Neuronal stem cell (in vitro differentiated cells): ENCODE measurements at regions not wholly inside any gene's neighbourhood (a gene's known extent, or its start where the extent isn't known, plus 50 kb on each side); places are given as distances from the start of the nearest gene placed in this dataset.

Experiments
- DNase-seq: peaks from one replicate; pipeline ENCODE4 v3.0.0-alpha.2; 2013; ENCODE audit warnings: low spot score
- H2AFZ ChIP-seq: one replicate; pipeline ENCODE4 v1.6.1; 2013; ENCODE audit warnings: mild to moderate bottlenecking, low read length, inconsistent platforms
- H2AK5ac ChIP-seq: 2 replicates; pipeline ENCODE4 v1.6.1; 2013; ENCODE audit warnings: low read depth, mild to moderate bottlenecking, inconsistent platforms, low read length, moderate library complexity, mixed read lengths
- H2BK120ac ChIP-seq: 2 replicates; pipeline ENCODE4 v1.6.1; 2013; ENCODE audit warnings: low read depth, mild to moderate bottlenecking, inconsistent platforms, low read length, moderate library complexity, mixed read lengths
- H2BK12ac ChIP-seq: one replicate; pipeline ENCODE4 v1.6.1; 2013; ENCODE audit warnings: low read length, inconsistent platforms
- H2BK15ac ChIP-seq: 2 replicates; pipeline ENCODE4 v1.6.1; 2013; ENCODE audit warnings: mild to moderate bottlenecking, low read length, inconsistent platforms, mixed read lengths
- H2BK5ac ChIP-seq: one replicate; pipeline ENCODE4 v1.6.1; 2013; ENCODE audit warnings: inconsistent platforms, mild to moderate bottlenecking, low read length, moderate library complexity
- H3K14ac ChIP-seq: one replicate; pipeline ENCODE4 v1.6.1; 2013; ENCODE audit warnings: low read length, inconsistent platforms
- H3K18ac ChIP-seq: 2 replicates; pipeline ENCODE4 v1.6.1; 2013; ENCODE audit warnings: low read length, inconsistent platforms
- H3K23ac ChIP-seq: 2 replicates; pipeline ENCODE4 v1.6.1; 2013; ENCODE audit warnings: low read depth, mild to moderate bottlenecking, mixed read lengths, low read length, inconsistent platforms; ENCODE audit not compliant: poor library complexity
- H3K27ac ChIP-seq: replicated peaks from 3 replicates; pipeline ENCODE4 v1.5.1; 2013; ENCODE audit warnings: low read length, inconsistent platforms
- H3K27me3 ChIP-seq, 3 experiments: 2 replicates each; pipeline ENCODE4 v1.6.1; 2013; ENCODE audit warnings: low read length in 3 of 3, mild to moderate bottlenecking in 2 of 3, inconsistent platforms in 1 of 3, low read depth in 1 of 3, mixed read lengths in 1 of 3, moderate library complexity in 1 of 3; ENCODE audit not compliant: control insufficient read depth in 3 of 3, insufficient read depth in 3 of 3
- H3K36me3 ChIP-seq, 2 donors: replicated peaks in 1 of 2; 2 replicates each; pipeline ENCODE4 v1.6.1; 2013; ENCODE audit warnings: low read length in 2 of 2; ENCODE audit not compliant: control insufficient read depth in 2 of 2, insufficient read depth in 2 of 2
- H3K4ac ChIP-seq: 2 replicates; pipeline ENCODE4 v1.6.1; 2013; ENCODE audit warnings: inconsistent platforms, mild to moderate bottlenecking, low read length, moderate library complexity
- H3K4me1 ChIP-seq, 2 donors: 1 replicate in 1 of 2; 2 replicates in 1 of 2; pipeline ENCODE4 v1.6.1; 2013; ENCODE audit warnings: low read length in 2 of 2, low read depth in 1 of 2; ENCODE audit not compliant: control insufficient read depth in 2 of 2, insufficient read depth in 1 of 2
- H3K4me2 ChIP-seq: one replicate; pipeline ENCODE4 v1.6.1; 2013; ENCODE audit warnings: mild to moderate bottlenecking, low read length, inconsistent platforms; ENCODE audit not compliant: insufficient read depth, poor library complexity, severe bottlenecking
- H3K4me3 ChIP-seq, 2 donors: 2 replicates each; pipeline ENCODE4 v1.5.1; 2013; ENCODE audit warnings: low read length in 2 of 2, mild to moderate bottlenecking in 2 of 2, inconsistent platforms in 1 of 2, moderate library complexity in 1 of 2
- H3K79me1 ChIP-seq: one replicate; pipeline ENCODE4 v1.6.1; 2013; ENCODE audit warnings: low read depth, mild to moderate bottlenecking, inconsistent platforms, low read length, moderate library complexity
- H3K9ac ChIP-seq: one replicate; pipeline ENCODE4 v1.6.1; 2013; ENCODE audit warnings: mild to moderate bottlenecking, low read depth, low read length, inconsistent platforms; ENCODE audit not compliant: poor library complexity
- H3K9me3 ChIP-seq, 2 donors: replicated peaks in 1 of 2; 2 replicates each; pipeline versions ENCODE3 to v1.6.1; 2013; ENCODE audit warnings: low read length in 2 of 2, mild to moderate bottlenecking in 2 of 2, inconsistent platforms in 1 of 2, low read depth in 1 of 2, mixed read lengths in 1 of 2, moderate library complexity in 1 of 2; ENCODE audit not compliant: control insufficient read depth in 2 of 2, insufficient read depth in 1 of 2
- H4K8ac ChIP-seq: one replicate; pipeline ENCODE4 v1.6.1; 2013; ENCODE audit warnings: low read depth, mild to moderate bottlenecking, inconsistent platforms, low read length, moderate library complexity
- H4K91ac ChIP-seq: one replicate; pipeline ENCODE4 v1.6.1; 2013; ENCODE audit warnings: low read length, low read depth, mild to moderate bottlenecking, inconsistent platforms; ENCODE audit not compliant: poor library complexity
- WGBS, 2 donors: extraction: QIAGEN DNeasy Blood & Tissue Kit; methylation state at CpG; one replicate each; pipeline ENCODE4 v1.1.7; 2013; ENCODE audit warnings: missing lambda C conversion rate in 2 of 2, mixed read lengths in 1 of 2; ENCODE audit not compliant: insufficient read length in 2 of 2, insufficient replicate concordance in 1 of 2; ENCODE audit errors: extremely low coverage in 2 of 2; 5-methylcytosine and 5-hydroxymethylcytosine counted together

GRCh38 chr9:105116052-105116868 is 128.2 kb upstream of the SLC44A1 start:
- Histone ChIP-seq H3K27ac (no peak overlapping the region), H3K4me2 (no peak overlapping the region), H3K9me3 (no peaks in the 10 kb centered on the region), H3K23ac (no peak overlapping the region), H3K4me3 (no peak overlapping the region), H3K79me1 (no peaks in the 10 kb centered on the region), H3K14ac (no peak overlapping the region), H3K9ac (no peak overlapping the region), H3K27me3 (no peaks in the 10 kb centered on the region), H4K8ac (no peak overlapping the region), H4K91ac (no peak overlapping the region), H3K18ac (no peak overlapping the region), H2AFZ (peak overlapping the region; percentile 9), H3K36me3 (no peaks in the 10 kb centered on the region), H3K4me1 (peaks cover 10 to 16% of the 10 kb centered on the region in 2 donors), H2AK5ac (no peak overlapping the region), H2BK15ac (no peak overlapping the region), H2BK120ac (no peak overlapping the region), H3K4ac (no peak overlapping the region), H2BK5ac (no peak overlapping the region), H2BK12ac (no peak overlapping the region)
- DNase-seq: peak; percentile 18
- no CpG with 5 or more reads among the region's 9 CpGs for WGBS, 2 donors

DNA sequence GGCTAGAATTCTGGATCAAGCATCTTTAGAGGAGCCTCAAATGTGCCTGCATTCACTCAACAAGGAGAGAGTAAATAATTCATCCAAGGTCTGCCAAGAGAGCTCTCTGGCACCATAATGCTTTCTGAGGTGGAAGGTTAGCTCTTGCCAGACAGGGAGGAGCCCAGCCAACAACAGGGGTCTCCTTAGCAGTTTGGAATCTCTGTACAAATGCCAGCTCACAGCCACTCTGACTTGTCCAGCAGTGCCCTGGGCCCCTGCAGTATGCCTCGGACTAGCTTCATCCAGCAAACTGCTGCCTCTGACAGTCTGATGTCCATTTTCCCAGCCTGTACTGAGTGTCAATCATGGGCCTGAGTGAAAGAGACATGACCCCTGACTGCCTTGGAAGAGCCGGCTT is 127.2 kb upstream of the SLC44A1 start:
- H3K4me2 ChIP-seq: no peak overlapping the region
- H3K4me3 ChIP-seq: no peak overlapping the region
- no peak overlapping the region for H3K14ac ChIP-seq
- no peak overlapping the region for H3K4ac ChIP-seq
- no peak overlapping the region for H3K27ac ChIP-seq
- no peaks in the 10 kb centered on the region for H3K79me1 ChIP-seq
- H2BK12ac ChIP-seq: no peak overlapping the region
- no peak overlapping the region for H4K91ac ChIP-seq
- H3K18ac ChIP-seq: no peak overlapping the region
- no peak overlapping the region for H3K9ac ChIP-seq
- no peak overlapping the region for H2BK120ac ChIP-seq
- no peak overlapping the region for H4K8ac ChIP-seq
- no peaks in the 10 kb centered on the region for H3K36me3 ChIP-seq
- no peak overlapping the region for H2BK5ac ChIP-seq
- WGBS, 2 donors: no CpG with 5 or more reads among the region's 2 CpGs
- no peak overlapping the region for H2AK5ac ChIP-seq
- H2BK15ac ChIP-seq: no peak overlapping the region
- H3K27me3 ChIP-seq: no peaks in the 10 kb centered on the region
- peaks cover 0 to 2% of the 10 kb centered on the region in 2 donors for H3K9me3 ChIP-seq
- no peak overlapping the region for H3K23ac ChIP-seq
- peak overlapping the region; percentile 71 for H2AFZ ChIP-seq
- H3K4me1 ChIP-seq: peaks cover 10 to 16% of the 10 kb centered on the region in 2 donors
- DNase-seq: no peak

GRCh38 chr9:105118636-105119035 is 125.8 kb upstream of the SLC44A1 start:
- Histone ChIP-seq H2BK15ac (no peak overlapping the region), H3K18ac (no peak overlapping the region), H3K4me1 (peaks cover 10 to 16% of the 10 kb centered on the region in 2 donors), H3K23ac (no peak overlapping the region), H2BK120ac (no peak overlapping the region), H4K91ac (no peak overlapping the region), H4K8ac (no peak overlapping the region), H2AFZ (peak overlapping the region; percentile 63), H2BK5ac (no peak overlapping the region), H3K36me3 (no peaks in the 10 kb centered on the region), H2AK5ac (no peak overlapping the region), H3K4ac (no peak overlapping the region), H3K9ac (no peak overlapping the region), H3K4me3 (no peak overlapping the region), H3K9me3 (peaks cover 0 to 2% of the 10 kb centered on the region in 2 donors), H3K14ac (no peak overlapping the region), H3K27me3 (no peaks in the 10 kb centered on the region), H3K27ac (no peak overlapping the region), H3K79me1 (no peaks in the 10 kb centered on the region), H3K4me2 (no peak overlapping the region), H2BK12ac (no peak overlapping the region)
- no peak for DNase-seq
- WGBS, 2 donors: no CpG with 5 or more reads among the region's 5 CpGs

DNA sequence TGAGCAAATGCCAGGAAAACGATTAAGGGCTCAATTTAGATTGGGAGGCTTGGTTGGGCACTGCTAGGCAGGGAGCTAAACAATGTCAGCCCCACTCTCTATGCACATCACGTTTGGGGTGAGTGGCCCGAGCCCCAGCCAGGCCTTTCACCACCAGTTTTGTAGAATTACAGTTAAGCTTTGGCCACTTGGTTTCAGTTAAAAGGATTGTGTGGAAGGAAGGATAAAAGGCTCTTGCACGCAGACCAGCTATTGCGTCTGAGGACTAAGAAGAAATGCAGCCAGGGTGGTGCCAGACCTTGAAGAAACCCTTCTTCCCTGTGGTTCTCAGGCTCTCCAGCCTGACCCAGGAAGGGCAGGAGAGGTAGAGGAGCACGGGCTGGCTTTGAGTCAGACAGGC is 125.3 kb upstream of the SLC44A1 start:
- Histone ChIP-seq H3K4ac (no peak overlapping the region), H3K27ac (no peak overlapping the region)
- no CpG with 5 or more reads among the region's 6 CpGs for WGBS, 2 donors

More for the DNA sequence above, 125.3 kb upstream of the SLC44A1 start:
- no peaks in the 10 kb centered on the region for H3K79me1 ChIP-seq
- no peak for DNase-seq
- H2BK120ac ChIP-seq: no peak overlapping the region
- no peak overlapping the region for H2BK12ac ChIP-seq
- H3K18ac ChIP-seq: peak overlapping the region; percentile 31
- no peak overlapping the region for H3K4me3 ChIP-seq
- H3K14ac ChIP-seq: no peak overlapping the region
- no peak overlapping the region for H2BK5ac ChIP-seq
- no peaks in the 10 kb centered on the region for H3K36me3 ChIP-seq
- no peak overlapping the region for H3K9ac ChIP-seq
- no peak overlapping the region for H2AK5ac ChIP-seq
- H3K23ac ChIP-seq: no peak overlapping the region
- H3K27me3 ChIP-seq: no peaks in the 10 kb centered on the region
- peaks cover 10 to 16% of the 10 kb centered on the region in 2 donors for H3K4me1 ChIP-seq
- no peak overlapping the region for H2BK15ac ChIP-seq
- no peak overlapping the region for H4K8ac ChIP-seq
- no peak overlapping the region for H4K91ac ChIP-seq
- H3K9me3 ChIP-seq: peaks cover 0 to 2% of the 10 kb centered on the region in 2 donors
- H2AFZ ChIP-seq: peak overlapping the region; percentile 63
- no peak overlapping the region for H3K4me2 ChIP-seq
